RWPE2 (cell line): ENCODE measurements at regions not wholly inside any gene's neighbourhood (a gene's known extent, or its start where the extent isn't known, plus 50 kb on each side); places are given as distances from the start of the nearest gene placed in this dataset.

ENCODE experiments used
- ATAC-seq: fragments of 200-7000 bp; cut with Tn5 transposase; 3 replicates; pipeline ENCODE4 v1.9.1; 2021; ENCODE audit warnings: low read depth
- DNase-seq: peaks from one replicate; pipeline ENCODE4 v3.0.0-alpha.2; 2020; ENCODE audit warnings: low spot score
- H3K27ac ChIP-seq: fragments of 450-650 bp; 2 replicates; pipeline ENCODE4 v1.5.1; 2017; ENCODE audit warnings: mild to moderate bottlenecking; ENCODE audit not compliant: poor library complexity, severe bottlenecking
- H3K27me3 ChIP-seq: fragments of 250-450 bp; sonication (Bioruptor Pico); 2 replicates; pipeline ENCODE4 v1.5.1; 2021; ENCODE audit warnings: mild to moderate bottlenecking, moderate library complexity; ENCODE audit not compliant: insufficient read depth, poor library complexity, severe bottlenecking
- H3K36me3 ChIP-seq: fragments of 250-450 bp; sonication (Bioruptor Pico); 2 replicates; pipeline ENCODE4 v1.5.1; 2020; ENCODE audit warnings: low read depth, mild to moderate bottlenecking, moderate library complexity
- H3K4me1 ChIP-seq: fragments of 250-450 bp; sonication (Bioruptor Pico); 2 replicates; pipeline ENCODE4 v1.5.1; 2021; ENCODE audit warnings: mild to moderate bottlenecking, moderate library complexity; ENCODE audit not compliant: insufficient read depth, poor library complexity, severe bottlenecking
- H3K4me3 ChIP-seq: fragments of 250-450 bp; sonication (Bioruptor Pico); 2 replicates; pipeline ENCODE4 v1.5.1; 2021; ENCODE audit warnings: mild to moderate bottlenecking, moderate library complexity; ENCODE audit not compliant: severe bottlenecking
- H3K9me3 ChIP-seq: fragments of 250-450 bp; sonication (Bioruptor Pico); 2 replicates; pipeline ENCODE4 v1.5.1; 2021; ENCODE audit warnings: mild to moderate bottlenecking, moderate library complexity; ENCODE audit not compliant: severe bottlenecking
- CTCF ChIP-seq: fragments of 450-650 bp; IDR thresholded peaks from one replicate; pipeline ENCODE4 v1.5.1; 2017; ENCODE audit warnings: mild to moderate bottlenecking, moderate library complexity; ENCODE audit not compliant: poor library complexity, severe bottlenecking

- no peaks in the 10 kb centered on the region for H3K36me3 ChIP-seq
- no peaks in the 10 kb centered on the region for H3K4me1 ChIP-seq
- no peak for DNase-seq
- no peak for TF ChIP-seq CTCF
- ATAC-seq = no peak
- no peak overlapping the region for H3K4me3 ChIP-seq
- H3K27me3 ChIP-seq = no peaks in the 10 kb centered on the region
- no peaks in the 10 kb centered on the region for H3K9me3 ChIP-seq
- H3K27ac ChIP-seq = no peak overlapping the region
Observed at GRCh38 chr6:95958686-95959085, 57.1 kb upstream of the FUT9 start.

GRCh38 chr6:95959261-95959660, 56.5 kb upstream of the FUT9 start:
- DNase-seq (no peak), ATAC-seq (no peak)
- TF ChIP-seq CTCF = no peak
- no peaks in the 10 kb centered on the region for H3K4me1 ChIP-seq
- no peak overlapping the region for H3K4me3 ChIP-seq
- H3K27me3 ChIP-seq = no peaks in the 10 kb centered on the region
- no peaks in the 10 kb centered on the region for H3K9me3 ChIP-seq
- H3K36me3 ChIP-seq = no peaks in the 10 kb centered on the region
- H3K27ac ChIP-seq = no peak overlapping the region
